ENCODE measurements at regions not wholly inside any gene's neighbourhood (a gene's known extent, or its start where the extent isn't known, plus 50 kb on each side); places are given as distances from the start of the nearest gene placed in this dataset.

- H3K27me3 ChIP-seq (ENCODE audit: control insufficient read depth, insufficient read depth, low read length), result no peaks in the 10 kb centered on the region
- H3K4me3 ChIP-seq (ENCODE audit: low read depth, low read length), result no peak overlapping the region
- DNase-seq (ENCODE audit: low read depth in 4 of 6, low spot score in 6 of 6), result no peak
- 90% methylated on average over 2 of the region's 3 CpGs for WGBS (ENCODE audit: insufficient coverage)
- no peak overlapping the region for H3K27ac ChIP-seq (ENCODE audit: low read depth, low read length)
- H3K36me3 ChIP-seq (ENCODE audit: control insufficient read depth, insufficient read depth, low read length), result no peaks in the 10 kb centered on the region
- no peaks in the 10 kb centered on the region for H3K9me3 ChIP-seq (ENCODE audit: control insufficient read depth, insufficient read depth, low read length)
- H3K4me1 ChIP-seq (ENCODE audit: control insufficient read depth, insufficient read depth, low read length), result no peaks in the 10 kb centered on the region
These were observed 66.7 kb upstream of the ZNF32 start for GRCh38 chr10:43715334-43715733.

- Histone ChIP-seq H3K36me3 (ENCODE audit: control insufficient read depth, insufficient read depth, low read length) (no peaks in the 10 kb centered on the region), H3K27ac (ENCODE audit: low read depth, low read length) (no peak overlapping the region), H3K9me3 (ENCODE audit: control insufficient read depth, insufficient read depth, low read length) (no peaks in the 10 kb centered on the region), H3K27me3 (ENCODE audit: control insufficient read depth, insufficient read depth, low read length) (no peaks in the 10 kb centered on the region), H3K4me1 (ENCODE audit: control insufficient read depth, insufficient read depth, low read length) (no peaks in the 10 kb centered on the region), H3K4me3 (ENCODE audit: low read depth, low read length) (no peak overlapping the region)
- DNase-seq (ENCODE audit: low read depth in 4 of 6, low spot score in 6 of 6), result no peak
- WGBS (ENCODE audit: insufficient coverage), result 73% methylated on average over 5 of the region's 10 CpGs
These were observed 64.3 kb upstream of the ZNF32 start for GRCh38 chr10:43712821-43713584.

- Histone ChIP-seq H3K36me3 (ENCODE audit: control insufficient read depth, insufficient read depth, low read length) (no peaks in the 10 kb centered on the region), H3K4me1 (ENCODE audit: control insufficient read depth, insufficient read depth, low read length) (peaks cover 5% of the 10 kb centered on the region), H3K9me3 (ENCODE audit: control insufficient read depth, insufficient read depth, low read length) (no peaks in the 10 kb centered on the region), H3K27ac (ENCODE audit: low read depth, low read length) (no peak overlapping the region), H3K4me3 (ENCODE audit: low read depth, low read length) (no peak overlapping the region), H3K27me3 (ENCODE audit: control insufficient read depth, insufficient read depth, low read length) (no peaks in the 10 kb centered on the region)
- DNase-seq (ENCODE audit: low read depth in 4 of 6, low spot score in 6 of 6), result no peak
- 93% methylated on average over 6 of the region's 7 CpGs for WGBS (ENCODE audit: insufficient coverage)
These were observed 62.2 kb upstream of the ZNF32 start for GRCh38 chr10:43710772-43711471.

DNA sequence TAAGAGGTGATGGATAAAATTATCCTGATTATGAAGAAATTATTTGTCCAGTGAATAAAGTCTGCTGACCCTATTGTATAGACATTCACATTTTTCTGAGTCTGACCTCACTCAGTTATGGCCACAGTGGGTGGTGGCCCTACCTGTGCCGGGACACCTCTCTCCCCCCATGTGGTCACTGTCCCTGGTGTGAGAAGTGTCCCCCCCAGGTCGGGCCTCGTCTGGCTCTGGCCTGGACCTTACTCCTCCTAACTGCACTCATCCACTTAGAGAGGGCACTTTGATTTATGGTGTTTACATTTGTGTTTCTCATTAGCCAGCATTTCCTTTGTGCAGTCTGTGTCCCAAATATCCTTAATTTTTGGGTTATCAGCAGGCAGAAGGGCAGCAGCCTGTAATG is 59.6 kb upstream of the ZNF32 start:
- Histone ChIP-seq H3K4me1 (ENCODE audit: control insufficient read depth, insufficient read depth, low read length) (peaks cover 6% of the 10 kb centered on the region), H3K27ac (ENCODE audit: low read depth, low read length) (peak overlapping the region; percentile 13), H3K27me3 (ENCODE audit: control insufficient read depth, insufficient read depth, low read length) (no peaks in the 10 kb centered on the region), H3K36me3 (ENCODE audit: control insufficient read depth, insufficient read depth, low read length) (no peaks in the 10 kb centered on the region), H3K9me3 (ENCODE audit: control insufficient read depth, insufficient read depth, low read length) (no peaks in the 10 kb centered on the region), H3K4me3 (ENCODE audit: low read depth, low read length) (no peak overlapping the region)
- DNase-seq (ENCODE audit: low read depth in 4 of 6, low spot score in 6 of 6), result no peak
- no CpG with 5 or more reads among the region's 3 CpGs for WGBS (ENCODE audit: insufficient coverage)

- 54% methylated on average over 8 of the region's 11 CpGs for WGBS (ENCODE audit: insufficient coverage)
- Histone ChIP-seq H3K9me3 (ENCODE audit: control insufficient read depth, insufficient read depth, low read length) (no peaks in the 10 kb centered on the region), H3K27ac (ENCODE audit: low read depth, low read length) (no peak overlapping the region)
These were observed 59.1 kb upstream of the ZNF32 start for GRCh38 chr10:43707770-43708169.

DNA sequence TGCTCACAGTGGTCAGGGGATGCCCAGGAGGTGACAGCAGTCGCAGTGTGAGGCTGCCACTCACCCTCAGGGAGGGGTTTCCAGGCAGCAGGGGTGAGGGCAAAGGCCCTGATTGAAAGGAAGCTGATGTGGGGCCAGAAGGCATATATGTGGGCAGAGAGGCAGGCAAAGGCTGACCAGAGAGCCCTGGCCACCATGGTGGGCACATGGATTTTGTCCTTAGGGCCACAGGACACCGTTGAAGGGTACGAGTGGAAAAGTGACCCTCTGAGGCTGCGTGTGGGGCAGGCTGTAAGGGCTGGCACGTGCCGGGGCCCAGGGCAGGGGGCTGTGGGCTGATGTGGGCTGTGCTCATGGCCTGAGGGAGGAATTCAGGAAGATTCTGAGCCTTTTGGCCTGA is 57.5 kb upstream of the ZNF32 start:
- WGBS (ENCODE audit: insufficient coverage), result 93% methylated on average over 6 of the region's 6 CpGs
- Histone ChIP-seq H3K27me3 (ENCODE audit: control insufficient read depth, insufficient read depth, low read length) (no peaks in the 10 kb centered on the region), H3K4me3 (ENCODE audit: low read depth, low read length) (no peak overlapping the region), H3K36me3 (ENCODE audit: control insufficient read depth, insufficient read depth, low read length) (no peaks in the 10 kb centered on the region), H3K4me1 (ENCODE audit: control insufficient read depth, insufficient read depth, low read length) (peaks cover 6% of the 10 kb centered on the region), H3K9me3 (ENCODE audit: control insufficient read depth, insufficient read depth, low read length) (no peaks in the 10 kb centered on the region), H3K27ac (ENCODE audit: low read depth, low read length) (no peak overlapping the region)
- DNase-seq (ENCODE audit: low read depth in 4 of 6, low spot score in 6 of 6), result no peak

More at GRCh38 chr10:43707770-43708169, 59.1 kb upstream of the ZNF32 start:
- H3K4me1 ChIP-seq (ENCODE audit: control insufficient read depth, insufficient read depth, low read length), result peaks cover 6% of the 10 kb centered on the region
- no peak overlapping the region for H3K4me3 ChIP-seq (ENCODE audit: low read depth, low read length)
- no peaks in the 10 kb centered on the region for H3K36me3 ChIP-seq (ENCODE audit: control insufficient read depth, insufficient read depth, low read length)
- no peaks in the 10 kb centered on the region for H3K27me3 ChIP-seq (ENCODE audit: control insufficient read depth, insufficient read depth, low read length)
- DNase-seq (ENCODE audit: low read depth in 4 of 6, low spot score in 6 of 6), result no peak

- 90% methylated on average over 13 of the region's 13 CpGs for WGBS (ENCODE audit: insufficient coverage)
- no peak overlapping the region for H3K4me3 ChIP-seq (ENCODE audit: low read depth, low read length)
- no peaks in the 10 kb centered on the region for H3K36me3 ChIP-seq (ENCODE audit: control insufficient read depth, insufficient read depth, low read length)
- no peaks in the 10 kb centered on the region for H3K27me3 ChIP-seq (ENCODE audit: control insufficient read depth, insufficient read depth, low read length)
- no peak overlapping the region for H3K27ac ChIP-seq (ENCODE audit: low read depth, low read length)
- peaks cover 6% of the 10 kb centered on the region for H3K4me1 ChIP-seq (ENCODE audit: control insufficient read depth, insufficient read depth, low read length)
- no peaks in the 10 kb centered on the region for H3K9me3 ChIP-seq (ENCODE audit: control insufficient read depth, insufficient read depth, low read length)
- DNase-seq (ENCODE audit: low read depth in 4 of 6, low spot score in 6 of 6), result no peak
These were observed 54.6 kb upstream of the ZNF32 start for GRCh38 chr10:43703286-43703685.

GRCh38 chr10:43702936-43703281 is 54.2 kb upstream of the ZNF32 start:
- H3K27me3 ChIP-seq (ENCODE audit: control insufficient read depth, insufficient read depth, low read length), result no peaks in the 10 kb centered on the region
- 97% methylated on average over 17 of the region's 19 CpGs for WGBS (ENCODE audit: insufficient coverage)
- H3K9me3 ChIP-seq (ENCODE audit: control insufficient read depth, insufficient read depth, low read length), result no peaks in the 10 kb centered on the region
- no peak overlapping the region for H3K4me3 ChIP-seq (ENCODE audit: low read depth, low read length)
- H3K36me3 ChIP-seq (ENCODE audit: control insufficient read depth, insufficient read depth, low read length), result no peaks in the 10 kb centered on the region
- DNase-seq (ENCODE audit: low read depth in 4 of 6, low spot score in 6 of 6), result no peak
- H3K27ac ChIP-seq (ENCODE audit: low read depth, low read length), result no peak overlapping the region
- H3K4me1 ChIP-seq (ENCODE audit: control insufficient read depth, insufficient read depth, low read length), result peaks cover 6% of the 10 kb centered on the region

- no peaks in the 10 kb centered on the region for H3K36me3 ChIP-seq (ENCODE audit: control insufficient read depth, insufficient read depth, low read length)
- DNase-seq (ENCODE audit: low read depth in 4 of 6, low spot score in 6 of 6), result no peak
- 91% methylated on average over 27 of the region's 33 CpGs for WGBS (ENCODE audit: insufficient coverage)
These were observed 53.7 kb upstream of the ZNF32 start for GRCh38 chr10:43702213-43702935.

More at GRCh38 chr10:43702213-43702935, 53.7 kb upstream of the ZNF32 start:
- Histone ChIP-seq H3K27ac (ENCODE audit: low read depth, low read length) (no peak overlapping the region), H3K27me3 (ENCODE audit: control insufficient read depth, insufficient read depth, low read length) (no peaks in the 10 kb centered on the region), H3K4me1 (ENCODE audit: control insufficient read depth, insufficient read depth, low read length) (peaks cover 6% of the 10 kb centered on the region), H3K4me3 (ENCODE audit: low read depth, low read length) (no peak overlapping the region), H3K9me3 (ENCODE audit: control insufficient read depth, insufficient read depth, low read length) (no peaks in the 10 kb centered on the region)

All from spinal cord (tissue), 9 donors.